ENCODE measurements at regions not wholly inside any gene's neighbourhood (a gene's known extent, or its start where the extent isn't known, plus 50 kb on each side); places are given as distances from the start of the nearest gene placed in this dataset.

DNA sequence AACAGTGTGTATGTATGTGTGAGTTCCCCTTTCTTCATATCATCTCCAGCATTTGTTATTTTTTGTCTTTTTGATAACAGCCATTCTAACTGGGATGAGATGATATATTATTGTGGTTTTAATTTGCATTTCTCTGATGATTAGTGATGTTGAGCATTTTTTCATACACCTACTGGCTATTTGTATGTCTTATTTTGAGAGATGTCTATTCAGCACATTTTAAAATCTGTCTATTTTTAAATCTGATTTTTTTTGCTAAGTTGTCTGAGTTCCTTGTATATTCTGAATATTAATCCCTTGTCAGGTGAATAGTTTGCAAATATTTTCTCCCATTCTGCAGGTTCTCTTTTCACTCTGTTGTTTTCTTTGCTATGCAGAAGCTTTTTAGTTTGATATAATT is 469.1 kb downstream of the FUT8 start:
- H3K36me3 Mint-ChIP-seq (ENCODE audit: low read depth) = no peaks in the 10 kb centered on the region
- H3K9me3 Mint-ChIP-seq = no peaks in the 10 kb centered on the region
- Histone ChIP-seq H3K4me3 (no peak overlapping the region), H3K27ac (ENCODE audit: low read depth) (no peak overlapping the region), H4K20me1 (replicated peaks; ENCODE audit: insufficient read depth) (no peaks in the 10 kb centered on the region), H3K4me2 (no peak overlapping the region), H3K27me3 (ENCODE audit: insufficient read depth) (no peaks in the 10 kb centered on the region), H3F3A (replicated peaks; ENCODE audit: low read depth) (no peaks in the 10 kb centered on the region), H3K4me1 (ENCODE audit: insufficient read depth) (no peaks in the 10 kb centered on the region), H3K79me2 (replicated peaks; ENCODE audit: insufficient read depth) (no peaks in the 10 kb centered on the region), H3K36me3 (ENCODE audit: insufficient read depth) (no peaks in the 10 kb centered on the region), H3K9me2 (ENCODE audit: insufficient read depth) (no peaks in the 10 kb centered on the region), H2AFZ (no peak overlapping the region)
- no peak overlapping the region for H3K27ac Mint-ChIP-seq
- H3K27me3 Mint-ChIP-seq (ENCODE audit: insufficient read depth, low read depth, poor library complexity) = no peaks in the 10 kb centered on the region
- H3K4me1 Mint-ChIP-seq = no peaks in the 10 kb centered on the region
- ATAC-seq = no peak
- no peak for DNase-seq (ENCODE audit: low spot score)
- H3K4me3 Mint-ChIP-seq = no peak overlapping the region
- no peak for TF ChIP-seq STAT1 (IDR thresholded peaks at IDR 0.05; ENCODE audit: unreplicated experiment)

DNA sequence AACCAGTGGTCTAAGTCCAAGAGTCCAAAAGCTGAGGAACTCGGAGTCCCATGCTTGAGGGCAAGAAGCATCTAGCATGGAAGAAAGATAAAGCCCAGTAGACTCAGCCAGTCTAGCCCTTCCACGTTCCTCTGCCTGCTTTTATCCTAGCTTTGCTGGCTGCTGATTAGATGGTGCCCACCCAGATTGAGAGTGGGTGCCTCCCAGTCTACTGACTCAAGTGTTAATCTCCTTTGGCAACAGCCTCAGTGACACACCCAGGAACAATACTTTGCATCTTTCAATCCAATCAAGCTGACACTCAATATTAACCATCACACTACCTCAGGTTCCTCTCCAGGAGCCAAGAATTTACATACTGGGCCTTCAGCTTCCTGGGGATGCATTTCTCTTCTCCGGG is 476.1 kb downstream of the FUT8 start:
- Mint-ChIP-seq H3K27me3 (ENCODE audit: insufficient read depth, low read depth, poor library complexity) (no peaks in the 10 kb centered on the region), H3K9me3 (no peaks in the 10 kb centered on the region), H3K4me1 (peaks cover 9% of the 10 kb centered on the region), H3K4me3 (no peak overlapping the region), H3K36me3 (ENCODE audit: low read depth) (no peaks in the 10 kb centered on the region), H3K27ac (no peak overlapping the region; the same call in 1 of the 2 replicates)
- Histone ChIP-seq H3K27me3 (ENCODE audit: insufficient read depth) (no peaks in the 10 kb centered on the region), H3K79me2 (replicated peaks; ENCODE audit: insufficient read depth) (no peaks in the 10 kb centered on the region), H2AFZ (no peak overlapping the region), H3K4me3 (no peak overlapping the region), H3K36me3 (ENCODE audit: insufficient read depth) (no peaks in the 10 kb centered on the region), H3K27ac (ENCODE audit: low read depth) (no peak overlapping the region), H3K4me2 (no peak overlapping the region), H3F3A (replicated peaks; ENCODE audit: low read depth) (no peaks in the 10 kb centered on the region), H3K4me1 (ENCODE audit: insufficient read depth) (no peaks in the 10 kb centered on the region), H4K20me1 (replicated peaks; ENCODE audit: insufficient read depth) (no peaks in the 10 kb centered on the region), H3K9me2 (ENCODE audit: insufficient read depth) (no peaks in the 10 kb centered on the region)
- ATAC-seq (no peak), DNase-seq (ENCODE audit: low spot score) (no peak)
- no peak for TF ChIP-seq STAT1 (IDR thresholded peaks at IDR 0.05; ENCODE audit: unreplicated experiment)
- TF ChIP-seq, protein P1, sequence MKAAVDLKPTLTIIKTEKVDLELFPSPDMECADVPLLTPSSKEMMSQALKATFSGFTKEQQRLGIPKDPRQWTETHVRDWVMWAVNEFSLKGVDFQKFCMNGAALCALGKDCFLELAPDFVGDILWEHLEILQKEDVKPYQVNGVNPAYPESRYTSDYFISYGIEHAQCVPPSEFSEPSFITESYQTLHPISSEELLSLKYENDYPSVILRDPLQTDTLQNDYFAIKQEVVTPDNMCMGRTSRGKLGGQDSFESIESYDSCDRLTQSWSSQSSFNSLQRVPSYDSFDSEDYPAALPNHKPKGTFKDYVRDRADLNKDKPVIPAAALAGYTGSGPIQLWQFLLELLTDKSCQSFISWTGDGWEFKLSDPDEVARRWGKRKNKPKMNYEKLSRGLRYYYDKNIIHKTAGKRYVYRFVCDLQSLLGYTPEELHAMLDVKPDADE (IDR thresholded peaks at IDR 0.05) = no peak

DNA sequence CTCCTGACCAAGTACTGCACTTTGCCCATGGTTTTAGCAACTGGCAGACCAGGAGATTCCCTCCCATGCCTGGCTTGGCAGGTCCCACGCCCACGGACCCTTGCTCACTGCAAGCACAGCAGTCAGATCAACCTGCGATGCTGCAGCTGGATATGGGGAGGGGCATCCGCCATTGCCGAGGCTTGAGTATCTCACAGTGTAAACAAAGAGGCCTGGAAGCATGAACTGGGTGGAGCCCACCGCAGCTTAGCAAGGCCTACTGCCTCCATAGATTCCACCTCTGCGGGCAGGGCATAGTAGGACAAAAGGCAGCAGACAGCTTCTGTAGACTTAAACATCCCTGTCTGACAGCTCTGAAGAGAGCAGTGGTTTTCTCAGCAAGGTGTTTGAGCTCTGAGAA is 479.8 kb downstream of the FUT8 start:
- H3K27ac ChIP-seq (ENCODE audit: low read depth) = no peak overlapping the region
- H3F3A ChIP-seq (replicated peaks; ENCODE audit: low read depth) = no peaks in the 10 kb centered on the region
- peaks cover 10% of the 10 kb centered on the region; the same call in 2 of the 3 replicates for H3K9me3 Mint-ChIP-seq
- no peaks in the 10 kb centered on the region for H3K27me3 ChIP-seq (ENCODE audit: insufficient read depth)
- no peaks in the 10 kb centered on the region for H3K36me3 Mint-ChIP-seq (ENCODE audit: low read depth)
- no peaks in the 10 kb centered on the region for H3K36me3 ChIP-seq (ENCODE audit: insufficient read depth)
- no peak overlapping the region for H2AFZ ChIP-seq
- no peaks in the 10 kb centered on the region for H3K27me3 Mint-ChIP-seq (ENCODE audit: insufficient read depth, low read depth, poor library complexity)
- H3K27ac Mint-ChIP-seq = no peak overlapping the region
- H3K4me1 ChIP-seq (ENCODE audit: insufficient read depth) = no peaks in the 10 kb centered on the region
- no peak overlapping the region for H3K4me3 ChIP-seq
- DNase-seq (ENCODE audit: low spot score) = no peak
- no peak for ATAC-seq
- peaks cover 9% of the 10 kb centered on the region for H3K4me1 Mint-ChIP-seq
- H3K9me2 ChIP-seq (ENCODE audit: insufficient read depth) = no peaks in the 10 kb centered on the region
- H4K20me1 ChIP-seq (replicated peaks; ENCODE audit: insufficient read depth) = no peaks in the 10 kb centered on the region
- no peak overlapping the region for H3K4me2 ChIP-seq
- no peaks in the 10 kb centered on the region for H3K79me2 ChIP-seq (replicated peaks; ENCODE audit: insufficient read depth)
- H3K4me3 Mint-ChIP-seq = no peak overlapping the region
- TF ChIP-seq JUNB (IDR thresholded peaks at IDR 0.05; ENCODE audit: unreplicated experiment) (no peak), STAT1 (IDR thresholded peaks at IDR 0.05; ENCODE audit: unreplicated experiment) (no peak), EZH2 (IDR thresholded peaks at IDR 0.05; ENCODE audit: low read depth, unreplicated experiment) (no peak), ZNF114 (CRISPR knock-in tag; IDR thresholded peaks at IDR 0.05) (no peak), NANOG (IDR thresholded peaks at IDR 0.05; ENCODE audit: borderline replicate concordance) (no peak), CREB1 (CRISPR knock-in tag; IDR thresholded peaks at IDR 0.05; ENCODE audit: low read depth) (no peak), EZH2phosphoT487 (IDR thresholded peaks at IDR 0.05; ENCODE audit: unreplicated experiment) (no peak), POLR2AphosphoS5 (IDR thresholded peaks at IDR 0.05; ENCODE audit: low read depth) (no peak), ZNF331 (CRISPR knock-in tag; IDR thresholded peaks at IDR 0.05; ENCODE audit: low read depth) (no peak)
- TF ChIP-seq, protein P1 (IDR thresholded peaks at IDR 0.05) = no peak
- TF ChIP-seq, protein P2, sequence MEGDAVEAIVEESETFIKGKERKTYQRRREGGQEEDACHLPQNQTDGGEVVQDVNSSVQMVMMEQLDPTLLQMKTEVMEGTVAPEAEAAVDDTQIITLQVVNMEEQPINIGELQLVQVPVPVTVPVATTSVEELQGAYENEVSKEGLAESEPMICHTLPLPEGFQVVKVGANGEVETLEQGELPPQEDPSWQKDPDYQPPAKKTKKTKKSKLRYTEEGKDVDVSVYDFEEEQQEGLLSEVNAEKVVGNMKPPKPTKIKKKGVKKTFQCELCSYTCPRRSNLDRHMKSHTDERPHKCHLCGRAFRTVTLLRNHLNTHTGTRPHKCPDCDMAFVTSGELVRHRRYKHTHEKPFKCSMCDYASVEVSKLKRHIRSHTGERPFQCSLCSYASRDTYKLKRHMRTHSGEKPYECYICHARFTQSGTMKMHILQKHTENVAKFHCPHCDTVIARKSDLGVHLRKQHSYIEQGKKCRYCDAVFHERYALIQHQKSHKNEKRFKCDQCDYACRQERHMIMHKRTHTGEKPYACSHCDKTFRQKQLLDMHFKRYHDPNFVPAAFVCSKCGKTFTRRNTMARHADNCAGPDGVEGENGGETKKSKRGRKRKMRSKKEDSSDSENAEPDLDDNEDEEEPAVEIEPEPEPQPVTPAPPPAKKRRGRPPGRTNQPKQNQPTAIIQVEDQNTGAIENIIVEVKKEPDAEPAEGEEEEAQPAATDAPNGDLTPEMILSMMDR (conservative IDR thresholded peaks at IDR 0.05; ENCODE audit: low read depth in 2 of 2) = no peak
- TF ChIP-seq, protein P3, sequence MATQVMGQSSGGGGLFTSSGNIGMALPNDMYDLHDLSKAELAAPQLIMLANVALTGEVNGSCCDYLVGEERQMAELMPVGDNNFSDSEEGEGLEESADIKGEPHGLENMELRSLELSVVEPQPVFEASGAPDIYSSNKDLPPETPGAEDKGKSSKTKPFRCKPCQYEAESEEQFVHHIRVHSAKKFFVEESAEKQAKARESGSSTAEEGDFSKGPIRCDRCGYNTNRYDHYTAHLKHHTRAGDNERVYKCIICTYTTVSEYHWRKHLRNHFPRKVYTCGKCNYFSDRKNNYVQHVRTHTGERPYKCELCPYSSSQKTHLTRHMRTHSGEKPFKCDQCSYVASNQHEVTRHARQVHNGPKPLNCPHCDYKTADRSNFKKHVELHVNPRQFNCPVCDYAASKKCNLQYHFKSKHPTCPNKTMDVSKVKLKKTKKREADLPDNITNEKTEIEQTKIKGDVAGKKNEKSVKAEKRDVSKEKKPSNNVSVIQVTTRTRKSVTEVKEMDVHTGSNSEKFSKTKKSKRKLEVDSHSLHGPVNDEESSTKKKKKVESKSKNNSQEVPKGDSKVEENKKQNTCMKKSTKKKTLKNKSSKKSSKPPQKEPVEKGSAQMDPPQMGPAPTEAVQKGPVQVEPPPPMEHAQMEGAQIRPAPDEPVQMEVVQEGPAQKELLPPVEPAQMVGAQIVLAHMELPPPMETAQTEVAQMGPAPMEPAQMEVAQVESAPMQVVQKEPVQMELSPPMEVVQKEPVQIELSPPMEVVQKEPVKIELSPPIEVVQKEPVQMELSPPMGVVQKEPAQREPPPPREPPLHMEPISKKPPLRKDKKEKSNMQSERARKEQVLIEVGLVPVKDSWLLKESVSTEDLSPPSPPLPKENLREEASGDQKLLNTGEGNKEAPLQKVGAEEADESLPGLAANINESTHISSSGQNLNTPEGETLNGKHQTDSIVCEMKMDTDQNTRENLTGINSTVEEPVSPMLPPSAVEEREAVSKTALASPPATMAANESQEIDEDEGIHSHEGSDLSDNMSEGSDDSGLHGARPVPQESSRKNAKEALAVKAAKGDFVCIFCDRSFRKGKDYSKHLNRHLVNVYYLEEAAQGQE (IDR thresholded peaks at IDR 0.05; ENCODE audit: unreplicated experiment) = no peak
